HepG2 (cell line): ENCODE measurements at regions not wholly inside any gene's neighbourhood (a gene's known extent, or its start where the extent isn't known, plus 50 kb on each side); places are given as distances from the start of the nearest gene placed in this dataset.

ENCODE experiments used
- ATAC-seq: fragments of 200-7000 bp; cut with Tn5 transposase; 3 replicates; pipeline ENCODE4 v1.9.1; 2020; ENCODE audit warnings: mild to moderate bottlenecking, moderate library complexity
- BruUV-seq: library from RNA; stranded (reverse); fragments of 400-500 nt; replicated peaks from 2 replicates; lab custom pipeline; 2021; lab: Mats Ljungman, UMichigan
- CTCF ChIA-PET: fragments of 300-600 bp; formaldehyde crosslinking; extraction: SDS; loops from one replicate; lab custom pipeline; 2021; ENCODE audit warnings: low total read pairs, inconsistent platforms, low intra/inter-chr PET ratio; lab: Yijun Ruan, JAX
- POLR2A ChIA-PET: fragments of 350-600 bp; sonication (Branson Sonifier 250); formaldehyde crosslinking; loops from one replicate; lab custom pipeline; 2020; ENCODE audit warnings: antibody characterized with exemption, inconsistent platforms; lab: Yijun Ruan, JAX
- DNase-seq: peaks from one replicate; pipeline ENCODE4 v3.0.0-alpha.2; 2015; ENCODE audit warnings: low spot score
- FAIRE-seq: peaks from 3 replicates; lab custom pipeline; 2011; peaks lifted over from hg19 to GRCh38; lab: Jason Lieb, UNC
- H2AFZ ChIP-seq: one replicate; pipeline ENCODE4 v1.6.1; 2011; ENCODE audit warnings: low read length, inconsistent platforms
- H3K27ac ChIP-seq: fragments of 300-600 bp; 3 replicates; pipeline ENCODE4 v1.8.0; 2011; ENCODE audit warnings: mixed run types, mild to moderate bottlenecking, mixed read lengths, low read length, inconsistent platforms; ENCODE audit not compliant: insufficient read depth; ENCODE audit errors: extremely low read length
- H3K27me3 ChIP-seq, 2 experiments: fragments of 200-600 bp in 1 of 2; 2 replicates in 1 of 2; 3 replicates in 1 of 2; pipeline versions ENCODE4 v1.6.0 to v1.8.0; 2011; ENCODE audit warnings: low read length in 2 of 2, mild to moderate bottlenecking in 2 of 2, moderate library complexity in 2 of 2, inconsistent platforms in 1 of 2; ENCODE audit not compliant: insufficient read depth in 2 of 2, control insufficient read depth in 1 of 2
- H3K36me3 ChIP-seq, 2 experiments: fragments of 200-600 bp in 1 of 2; replicated peaks in 1 of 2; 2 replicates in 1 of 2; 3 replicates in 1 of 2; pipeline versions ENCODE4 v1.5.1 to v1.8.0; 2011; ENCODE audit warnings: low read length in 2 of 2, inconsistent platforms in 1 of 2; ENCODE audit not compliant: insufficient read depth in 2 of 2, control insufficient read depth in 1 of 2
- H3K4me1 ChIP-seq: 2 replicates; pipeline ENCODE4 v1.5.1; 2012; ENCODE audit warnings: low read length, inconsistent platforms; ENCODE audit not compliant: insufficient read depth
- H3K4me2 ChIP-seq: 2 replicates; pipeline ENCODE4 v1.6.0; 2011; ENCODE audit warnings: low read depth, low read length, inconsistent platforms
- H3K4me3 ChIP-seq, 3 experiments: fragments of 200-600 bp in 1 of 3; sonication (generic), shearing (Covaris generic) in 1 of 3; replicated peaks in 1 of 3; 2 replicates each; pipeline ENCODE4 v1.5.1; 2011 to 2016; ENCODE audit warnings: low read length in 3 of 3, inconsistent platforms in 2 of 3, low read depth in 2 of 3, mild to moderate bottlenecking in 2 of 3, control low read depth in 1 of 3, mixed read lengths in 1 of 3; ENCODE audit not compliant: insufficient read depth in 1 of 3
- H3K79me2 ChIP-seq: one replicate; pipeline ENCODE4 v1.6.1; 2011; ENCODE audit warnings: low read length, inconsistent platforms; ENCODE audit not compliant: insufficient read depth
- H3K9ac ChIP-seq: 2 replicates; pipeline ENCODE4 v1.6.0; 2011; ENCODE audit warnings: mild to moderate bottlenecking, low read depth, low read length, inconsistent platforms; ENCODE audit not compliant: insufficient read depth
- H3K9me3 ChIP-seq: 2 replicates; pipeline ENCODE4 v1.5.1; 2012; ENCODE audit warnings: mild to moderate bottlenecking, low read length
- H4K20me1 ChIP-seq: 2 replicates; pipeline ENCODE4 v1.6.0; 2011; ENCODE audit warnings: inconsistent platforms, mild to moderate bottlenecking, low read length, moderate library complexity; ENCODE audit not compliant: insufficient read depth
- BRCA1 ChIP-seq: sonication (generic); formaldehyde crosslinking; IDR thresholded peaks from 2 replicates; pipeline ENCODE4 v1.4.0; 2020; ENCODE audit warnings: missing genetic modification reagents
- CREB1 ChIP-seq, 2 experiments: fragments of 450-650 bp in 1 of 2; IDR thresholded peaks; 2 replicates each; pipeline ENCODE4 v1.6.1; 2016 to 2017; ENCODE audit warnings: control low read depth in 1 of 2, mild to moderate bottlenecking in 1 of 2, missing compliant biosample characterization in 1 of 2, missing genetic modification characterization in 1 of 2
- CREBL2 ChIP-seq: sonication (generic); formaldehyde crosslinking; IDR thresholded peaks from 2 replicates; pipeline ENCODE4 v1.8.1; 2023; ENCODE audit warnings: missing genetic modification reagents, mild to moderate bottlenecking, borderline replicate concordance
- ELF1 ChIP-seq: sonication (generic); formaldehyde crosslinking; IDR thresholded peaks from 2 replicates; pipeline ENCODE4 v1.4.0; 2020; ENCODE audit warnings: missing genetic modification reagents
- IRF1 ChIP-seq: sonication (generic); formaldehyde crosslinking; IDR thresholded peaks from 2 replicates; pipeline ENCODE4 v1.4.0; 2020; ENCODE audit warnings: low read depth, mild to moderate bottlenecking, missing genetic modification reagents
- ISL2 ChIP-seq: sonication (generic); formaldehyde crosslinking; IDR thresholded peaks from 2 replicates; pipeline ENCODE4 v1.5.0; 2020; ENCODE audit warnings: missing genetic modification reagents
- NBN ChIP-seq: fragments of 450-650 bp; conservative IDR thresholded peaks from 2 replicates; pipeline ENCODE4 v1.6.1; 2017
- NCOA2 ChIP-seq: sonication (generic); formaldehyde crosslinking; IDR thresholded peaks from 2 replicates; pipeline ENCODE4 v1.8.0; 2022; ENCODE audit warnings: inconsistent platforms
- ZMYM2 ChIP-seq: sonication (generic); formaldehyde crosslinking; IDR thresholded peaks from 2 replicates; pipeline ENCODE4 v1.8.0; 2022; ENCODE audit warnings: mild to moderate bottlenecking, missing genetic modification reagents
- ZNF510 ChIP-seq: sonication (generic); formaldehyde crosslinking; IDR thresholded peaks from 2 replicates; pipeline ENCODE4 v1.4.0; 2020; ENCODE audit warnings: low read depth, mild to moderate bottlenecking, missing genetic modification reagents
- ZNF747 ChIP-seq: sonication (generic); formaldehyde crosslinking; IDR thresholded peaks from 2 replicates; pipeline ENCODE4 v1.8.1; 2023; ENCODE audit warnings: missing genetic modification reagents, mild to moderate bottlenecking, borderline replicate concordance
- WGBS: methylation state at CpG from one replicate; pipeline ENCODE4 v1.1.6; 2017; ENCODE audit warnings: low lambda C conversion rate; 5-methylcytosine and 5-hydroxymethylcytosine counted together
- in situ Hi-C: cut with HindIII; loops from 2 replicates; pipeline ENCODE4 v1.10.0; 2017; ENCODE audit warnings: low pct_unique_long_range_greater_than_20kb; ENCODE audit not compliant: extremely low pct_ligation_motif_present
- intact Hi-C: fragments of 100-400 bp; cut with micrococcal nuclease; formaldehyde crosslinking; loops from one replicate; pipeline ENCODE4 v1.10.0; 2022; ENCODE audit not compliant: unreplicated experiment
- TF ChIP-seq, protein P1 (sequence below): sonication (generic); formaldehyde crosslinking; conservative IDR thresholded peaks from 2 replicates; pipeline ENCODE4 v1.4.0; 2020; ENCODE audit warnings: mild to moderate bottlenecking, missing genetic modification reagents, moderate library complexity

- Histone ChIP-seq H3K9me3 (no peaks in the 10 kb centered on the region), H3K4me1 (no peaks in the 10 kb centered on the region), H3K9ac (no peak overlapping the region), H3K36me3 (no peaks in the 10 kb centered on the region), H3K27ac (no peak overlapping the region), H3K27me3 (no peaks in the 10 kb centered on the region), H3K4me3 (no peak overlapping the region), H2AFZ (no peak overlapping the region), H3K4me2 (no peak overlapping the region), H3K79me2 (no peaks in the 10 kb centered on the region), H4K20me1 (no peaks in the 10 kb centered on the region)
- intact Hi-C loops (no loop called here), in situ Hi-C loops (no loop called here)
- no peak for DNase-seq
- TF ChIP-seq, protein P1, sequence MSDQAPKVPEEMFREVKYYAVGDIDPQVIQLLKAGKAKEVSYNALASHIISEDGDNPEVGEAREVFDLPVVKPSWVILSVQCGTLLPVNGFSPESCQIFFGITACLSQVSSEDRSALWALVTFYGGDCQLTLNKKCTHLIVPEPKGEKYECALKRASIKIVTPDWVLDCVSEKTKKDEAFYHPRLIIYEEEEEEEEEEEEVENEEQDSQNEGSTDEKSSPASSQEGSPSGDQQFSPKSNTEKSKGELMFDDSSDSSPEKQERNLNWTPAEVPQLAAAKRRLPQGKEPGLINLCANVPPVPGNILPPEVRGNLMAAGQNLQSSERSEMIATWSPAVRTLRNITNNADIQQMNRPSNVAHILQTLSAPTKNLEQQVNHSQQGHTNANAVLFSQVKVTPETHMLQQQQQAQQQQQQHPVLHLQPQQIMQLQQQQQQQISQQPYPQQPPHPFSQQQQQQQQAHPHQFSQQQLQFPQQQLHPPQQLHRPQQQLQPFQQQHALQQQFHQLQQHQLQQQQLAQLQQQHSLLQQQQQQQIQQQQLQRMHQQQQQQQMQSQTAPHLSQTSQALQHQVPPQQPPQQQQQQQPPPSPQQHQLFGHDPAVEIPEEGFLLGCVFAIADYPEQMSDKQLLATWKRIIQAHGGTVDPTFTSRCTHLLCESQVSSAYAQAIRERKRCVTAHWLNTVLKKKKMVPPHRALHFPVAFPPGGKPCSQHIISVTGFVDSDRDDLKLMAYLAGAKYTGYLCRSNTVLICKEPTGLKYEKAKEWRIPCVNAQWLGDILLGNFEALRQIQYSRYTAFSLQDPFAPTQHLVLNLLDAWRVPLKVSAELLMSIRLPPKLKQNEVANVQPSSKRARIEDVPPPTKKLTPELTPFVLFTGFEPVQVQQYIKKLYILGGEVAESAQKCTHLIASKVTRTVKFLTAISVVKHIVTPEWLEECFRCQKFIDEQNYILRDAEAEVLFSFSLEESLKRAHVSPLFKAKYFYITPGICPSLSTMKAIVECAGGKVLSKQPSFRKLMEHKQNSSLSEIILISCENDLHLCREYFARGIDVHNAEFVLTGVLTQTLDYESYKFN: no peak
- no peak for TF ChIP-seq CREBL2
- no peak for TF ChIP-seq BRCA1 (CRISPR knock-in tag)
- no peak for TF ChIP-seq ZNF510 (CRISPR knock-in tag)
- no peak for FAIRE-seq
- no TSS peak for BruUV-seq
- no peak for ATAC-seq
- CTCF ChIA-PET: no interaction called here
- POLR2A ChIA-PET: no interaction called here
- WGBS: 90% methylated on average over 1 of the region's 1 CpG
Observed at GRCh38 chrX:11010476-11010875, 100.7 kb upstream of the HCCS start.

DNA sequence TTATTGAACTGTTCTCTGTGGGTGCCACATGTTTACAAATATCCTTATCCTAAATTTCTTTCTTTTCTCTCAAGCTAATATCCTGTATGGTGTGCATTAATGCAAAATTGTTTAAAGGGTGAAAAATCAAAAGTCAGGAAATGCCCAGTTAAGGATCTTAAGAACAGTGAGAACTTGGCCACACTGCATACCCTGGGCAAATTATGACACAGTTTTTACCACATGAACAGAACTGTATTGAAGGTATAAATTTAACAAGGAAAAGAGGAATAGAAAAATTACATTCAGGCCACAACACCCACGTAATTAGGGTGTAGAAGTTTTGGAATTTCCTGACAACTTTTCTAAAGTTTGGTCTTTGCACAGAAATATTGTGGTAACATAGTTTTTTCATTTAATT is 94.4 kb upstream of the HCCS start:
- DNase-seq (no peak), FAIRE-seq (no peak), ATAC-seq (no peak)
- no peak overlapping the region for H3K9ac ChIP-seq
- in situ Hi-C loops: no loop called here
- no peak overlapping the region for H3K4me2 ChIP-seq
- ChIA-PET POLR2A (no interaction called here), CTCF (no interaction called here)
- no TSS peak for BruUV-seq
- H3K79me2 ChIP-seq: no peaks in the 10 kb centered on the region
- H3K9me3 ChIP-seq: no peaks in the 10 kb centered on the region
- H3K4me1 ChIP-seq: no peaks in the 10 kb centered on the region
- 88% methylated on average over 1 of the region's 1 CpG for WGBS
- intact Hi-C loops: no loop called here
- no peaks in the 10 kb centered on the region for H4K20me1 ChIP-seq
- H2AFZ ChIP-seq: no peak overlapping the region
- H3K36me3 ChIP-seq: no peaks in the 10 kb centered on the region
- no peaks in the 10 kb centered on the region for H3K27me3 ChIP-seq
- H3K27ac ChIP-seq: no peak overlapping the region
- H3K4me3 ChIP-seq: no peak overlapping the region
- TF ChIP-seq NBN (no peak), ZMYM2 (no peak), ISL2 (CRISPR knock-in tag) (no peak), ZNF747 (CRISPR knock-in tag) (no peak), NCOA2 (CRISPR knock-in tag) (no peak), IRF1 (CRISPR knock-in tag) (no peak), CREB1 (IDR thresholded peaks at IDR 0.05) (no peak), CREB1 (CRISPR knock-in tag; IDR thresholded peaks at IDR 0.05) (no peak), ELF1 (CRISPR knock-in tag) (no peak)
